Mucosa of descending colon (tissue), 3 donors: ENCODE measurements at regions not wholly inside any gene's neighbourhood (a gene's known extent, or its start where the extent isn't known, plus 50 kb on each side); places are given as distances from the start of the nearest gene placed in this dataset.

Experiments used
- ATAC-seq: fragments of 200-7000 bp; cut with Tn5 transposase; one replicate; pipeline ENCODE4 v1.9.1; 2020; ENCODE audit warnings: mild to moderate bottlenecking, moderate library complexity
- DNase-seq, 3 donors: peaks; one replicate each; pipeline ENCODE4 v3.0.0-alpha.2; 2020
- H3K36me3 ChIP-seq: fragments of 200-600 bp; one replicate; pipeline ENCODE4 v1.8.0; 2021; ENCODE audit warnings: low read depth, mild to moderate bottlenecking
- H3K4me1 ChIP-seq: fragments of 200-600 bp; one replicate; pipeline ENCODE4 v1.8.0; 2021; ENCODE audit warnings: low read depth, mild to moderate bottlenecking
- H3K4me3 ChIP-seq: fragments of 200-600 bp; one replicate; pipeline ENCODE4 v1.8.0; 2021; ENCODE audit warnings: mild to moderate bottlenecking
- H3K9me3 ChIP-seq: fragments of 200-600 bp; one replicate; pipeline ENCODE4 v1.8.0; 2021; ENCODE audit warnings: mild to moderate bottlenecking
- CTCF ChIP-seq: fragments of 200-600 bp; IDR thresholded peaks from one replicate; pipeline ENCODE4 v1.8.0; 2022; ENCODE audit warnings: antibody characterized with exemption, mild to moderate bottlenecking
- intact Hi-C, 2 donors: fragments of 100-400 bp; cut with DNase I in 1 of 2; cut with micrococcal nuclease in 1 of 2; formaldehyde crosslinking; loops; one replicate each; pipeline versions ENCODE4 v1.11.0 to v1.11.1; 2022; cut with DNase I, micrococcal nuclease
- donor health status: DM: no; HTN: no; CAD: no; lungs with moderate emphysema.
- donor health status: DM: no; HTN: no; CAD: no.
- donor health status: DM: no; HTN: yes; CAD: no.

GRCh38 chr2:239890206-239890746 is 134.9 kb downstream of the NDUFA10 start:
- DNase-seq: no peak
- H3K9me3 ChIP-seq: peaks cover 11% of the 10 kb centered on the region

GRCh38 chr2:239889641-239890121 is 135.5 kb downstream of the NDUFA10 start:
- DNase-seq (no peak), ATAC-seq (no peak)
- Histone ChIP-seq H3K9me3 (peaks cover 17% of the 10 kb centered on the region), H3K4me3 (no peak overlapping the region), H3K36me3 (no peaks in the 10 kb centered on the region), H3K4me1 (no peaks in the 10 kb centered on the region)
- intact Hi-C loops: no loop called here
- TF ChIP-seq CTCF: no peak

More at GRCh38 chr2:239890206-239890746, 134.9 kb downstream of the NDUFA10 start:
- H3K4me1 ChIP-seq: no peaks in the 10 kb centered on the region
- intact Hi-C loops: no loop called here
- no peak for ATAC-seq
- H3K36me3 ChIP-seq: no peaks in the 10 kb centered on the region
- no peak overlapping the region for H3K4me3 ChIP-seq
- no peak for TF ChIP-seq CTCF

- TF ChIP-seq CTCF: no peak
- ATAC-seq (no peak), DNase-seq (no peak)
- no peaks in the 10 kb centered on the region for H3K4me1 ChIP-seq
- peaks cover 26% of the 10 kb centered on the region for H3K9me3 ChIP-seq
- no peaks in the 10 kb centered on the region for H3K36me3 ChIP-seq
- intact Hi-C loops: no loop called here
- no peak overlapping the region for H3K4me3 ChIP-seq
These were observed 137.5 kb downstream of the NDUFA10 start for GRCh38 chr2:239887604-239888003.

GRCh38 chr2:239886781-239887180 is 138.4 kb downstream of the NDUFA10 start:
- peak; percentile 65 for ATAC-seq
- intact Hi-C loops: no loop called here
- Histone ChIP-seq H3K9me3 (peaks cover 26% of the 10 kb centered on the region), H3K36me3 (no peaks in the 10 kb centered on the region), H3K4me3 (no peak overlapping the region), H3K4me1 (no peaks in the 10 kb centered on the region)
- no peak for DNase-seq
- TF ChIP-seq CTCF: no peak

- no peak for DNase-seq
- no peak for TF ChIP-seq CTCF
- no peaks in the 10 kb centered on the region for H3K36me3 ChIP-seq
- no peak for ATAC-seq
- H3K4me3 ChIP-seq: no peak overlapping the region
- intact Hi-C loops: no loop called here
- H3K4me1 ChIP-seq: no peaks in the 10 kb centered on the region
- peaks cover 26% of the 10 kb centered on the region for H3K9me3 ChIP-seq
These were observed 140.3 kb downstream of the NDUFA10 start for GRCh38 chr2:239884875-239885274.

- no peak for TF ChIP-seq CTCF
- intact Hi-C loops: no loop called here
- no peaks in the 10 kb centered on the region for H3K36me3 ChIP-seq
- ATAC-seq (no peak), DNase-seq (no peak)
- no peaks in the 10 kb centered on the region for H3K4me1 ChIP-seq
- peaks cover 26% of the 10 kb centered on the region for H3K9me3 ChIP-seq
- H3K4me3 ChIP-seq: no peak overlapping the region
These were observed 141.1 kb downstream of the NDUFA10 start for GRCh38 chr2:239884051-239884405.
